ENCODE measurements at regions not wholly inside any gene's neighbourhood (a gene's known extent, or its start where the extent isn't known, plus 50 kb on each side); places are given as distances from the start of the nearest gene placed in this dataset.

DNA sequence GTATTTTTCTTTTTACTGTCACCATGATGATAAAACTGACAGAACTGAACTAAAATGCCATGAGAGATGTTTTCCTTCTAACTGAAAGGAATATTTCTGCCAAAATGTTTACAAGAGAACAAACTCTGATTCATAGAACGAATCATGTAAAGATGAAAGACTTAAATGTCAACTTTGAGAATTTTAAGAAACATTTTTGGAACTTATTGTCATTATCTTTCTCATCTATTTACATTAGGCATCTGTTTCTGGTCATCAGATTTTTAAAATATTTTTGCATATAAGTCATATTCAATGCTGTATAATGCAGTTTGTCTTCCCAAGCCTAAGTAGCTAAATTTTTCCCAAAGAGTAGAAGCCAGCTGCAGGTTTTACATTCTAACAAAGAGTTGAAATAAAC lies 358.5 kb downstream of the TFEC start:
- no peak overlapping the region for H3K4me3 ChIP-seq (ENCODE audit: low read depth, low read length, poor library complexity, severe bottlenecking)
- ChIA-PET POLR2A (no interaction called here), CTCF (ENCODE audit: unreplicated experiment) (no interaction called here)
- no peaks in the 10 kb centered on the region for H3K9me3 ChIP-seq (ENCODE audit: low read length)
- no peak overlapping the region for H2AFZ ChIP-seq (ENCODE audit: low read length)
- BruUV-seq (replicated peaks), result no TSS peak
- no peak for DNase-seq (ENCODE audit: low spot score)
- H4K20me1 ChIP-seq (ENCODE audit: insufficient read depth, low read length), result no peaks in the 10 kb centered on the region
- no peak for TF ChIP-seq EZH2phosphoT487 (IDR thresholded peaks at IDR 0.05; ENCODE audit: borderline replicate concordance, low read depth, low read length)
- TF ChIP-seq, protein P1, sequence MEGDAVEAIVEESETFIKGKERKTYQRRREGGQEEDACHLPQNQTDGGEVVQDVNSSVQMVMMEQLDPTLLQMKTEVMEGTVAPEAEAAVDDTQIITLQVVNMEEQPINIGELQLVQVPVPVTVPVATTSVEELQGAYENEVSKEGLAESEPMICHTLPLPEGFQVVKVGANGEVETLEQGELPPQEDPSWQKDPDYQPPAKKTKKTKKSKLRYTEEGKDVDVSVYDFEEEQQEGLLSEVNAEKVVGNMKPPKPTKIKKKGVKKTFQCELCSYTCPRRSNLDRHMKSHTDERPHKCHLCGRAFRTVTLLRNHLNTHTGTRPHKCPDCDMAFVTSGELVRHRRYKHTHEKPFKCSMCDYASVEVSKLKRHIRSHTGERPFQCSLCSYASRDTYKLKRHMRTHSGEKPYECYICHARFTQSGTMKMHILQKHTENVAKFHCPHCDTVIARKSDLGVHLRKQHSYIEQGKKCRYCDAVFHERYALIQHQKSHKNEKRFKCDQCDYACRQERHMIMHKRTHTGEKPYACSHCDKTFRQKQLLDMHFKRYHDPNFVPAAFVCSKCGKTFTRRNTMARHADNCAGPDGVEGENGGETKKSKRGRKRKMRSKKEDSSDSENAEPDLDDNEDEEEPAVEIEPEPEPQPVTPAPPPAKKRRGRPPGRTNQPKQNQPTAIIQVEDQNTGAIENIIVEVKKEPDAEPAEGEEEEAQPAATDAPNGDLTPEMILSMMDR (conservative IDR thresholded peaks at IDR 0.05; ENCODE audit: low read length), result no peak
- no peaks in the 10 kb centered on the region for H3K79me2 ChIP-seq (ENCODE audit: insufficient read depth, low read depth, low read length)
- no peaks in the 10 kb centered on the region for H3K36me3 ChIP-seq (ENCODE audit: insufficient read depth, low read length)
- no peaks in the 10 kb centered on the region for H3K4me1 ChIP-seq (ENCODE audit: insufficient read depth, low read length, poor library complexity, severe bottlenecking)
- H3K27ac ChIP-seq (ENCODE audit: low read depth, low read length, poor library complexity, severe bottlenecking), result no peak overlapping the region
- no peak overlapping the region for H3K4me2 ChIP-seq (ENCODE audit: low read length)
- no peaks in the 10 kb centered on the region for H3K9me2 ChIP-seq (ENCODE audit: insufficient read depth, low read length)
- intact Hi-C loops (cut with micrococcal nuclease; ENCODE audit: unreplicated experiment), result no loop called here

DNA sequence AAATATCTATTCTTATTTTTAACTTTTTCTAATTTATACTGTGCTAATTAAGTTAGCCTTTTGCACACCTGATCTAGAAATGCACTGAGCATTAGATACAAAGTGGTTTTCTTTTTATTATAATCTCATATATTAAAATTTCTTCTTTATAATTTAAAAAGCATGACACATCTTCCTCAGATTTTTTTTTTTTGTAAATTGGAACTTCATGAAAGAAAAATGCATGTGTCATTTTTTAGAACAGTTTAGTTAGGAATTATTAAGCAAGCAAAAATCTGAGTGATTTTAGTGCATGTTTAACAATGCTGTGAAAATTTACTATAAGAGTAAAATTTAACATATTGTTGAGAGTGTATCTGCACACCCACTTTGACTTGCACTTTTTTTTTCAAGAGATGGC lies 367.9 kb downstream of the TFEC start:
- no TSS peak for BruUV-seq (replicated peaks)
- ChIA-PET CTCF (ENCODE audit: unreplicated experiment) (no interaction called here), POLR2A (interaction anchor here (0.7 kb wide), 3 partner anchors 102 to 1066 kb away, joined by 5 to 7 read pairs (median 5); no protein-coding TSS in a partner anchor)
- H3K4me1 ChIP-seq (ENCODE audit: insufficient read depth, low read length, poor library complexity, severe bottlenecking), result no peaks in the 10 kb centered on the region
- no peak for TF ChIP-seq EZH2phosphoT487 (IDR thresholded peaks at IDR 0.05; ENCODE audit: borderline replicate concordance, low read depth, low read length)
- TF ChIP-seq, protein P1 (conservative IDR thresholded peaks at IDR 0.05; ENCODE audit: low read length), result no peak
- no peak overlapping the region for H3K4me2 ChIP-seq (ENCODE audit: low read length)
- intact Hi-C loops (cut with micrococcal nuclease; ENCODE audit: unreplicated experiment), result no loop called here
- no peaks in the 10 kb centered on the region for H3K36me3 ChIP-seq (ENCODE audit: insufficient read depth, low read length)
- no peaks in the 10 kb centered on the region for H3K9me2 ChIP-seq (ENCODE audit: insufficient read depth, low read length)
- no peak for DNase-seq (ENCODE audit: low spot score)
- H3K27ac ChIP-seq (ENCODE audit: low read depth, low read length, poor library complexity, severe bottlenecking), result no peak overlapping the region
- no peaks in the 10 kb centered on the region for H3K9me3 ChIP-seq (ENCODE audit: low read length)
- no peak overlapping the region for H2AFZ ChIP-seq (ENCODE audit: low read length)
- no peak overlapping the region for H3K4me3 ChIP-seq (ENCODE audit: low read depth, low read length, poor library complexity, severe bottlenecking)
- no peaks in the 10 kb centered on the region for H3K79me2 ChIP-seq (ENCODE audit: insufficient read depth, low read depth, low read length)
- H4K20me1 ChIP-seq (ENCODE audit: insufficient read depth, low read length), result no peaks in the 10 kb centered on the region

GRCh38 chr7:115662120-115662519 lies 368.4 kb downstream of the TFEC start:
- DNase-seq (ENCODE audit: low spot score), result no peak
- intact Hi-C loops (cut with micrococcal nuclease; ENCODE audit: unreplicated experiment), result no loop called here
- Histone ChIP-seq H3K9me2 (ENCODE audit: insufficient read depth, low read length) (no peaks in the 10 kb centered on the region), H3K36me3 (ENCODE audit: insufficient read depth, low read length) (no peaks in the 10 kb centered on the region), H3K79me2 (ENCODE audit: insufficient read depth, low read depth, low read length) (no peaks in the 10 kb centered on the region), H3K4me1 (ENCODE audit: insufficient read depth, low read length, poor library complexity, severe bottlenecking) (no peaks in the 10 kb centered on the region), H3K4me2 (ENCODE audit: low read length) (no peak overlapping the region), H3K9me3 (ENCODE audit: low read length) (no peaks in the 10 kb centered on the region), H2AFZ (ENCODE audit: low read length) (no peak overlapping the region), H4K20me1 (ENCODE audit: insufficient read depth, low read length) (no peaks in the 10 kb centered on the region), H3K4me3 (ENCODE audit: low read depth, low read length, poor library complexity, severe bottlenecking) (no peak overlapping the region), H3K27ac (ENCODE audit: low read depth, low read length, poor library complexity, severe bottlenecking) (no peak overlapping the region)
- ChIA-PET POLR2A (no interaction called here), CTCF (ENCODE audit: unreplicated experiment) (no interaction called here)
- no TSS peak for BruUV-seq (replicated peaks)
- TF ChIP-seq, protein P1 (conservative IDR thresholded peaks at IDR 0.05; ENCODE audit: low read length), result no peak
- TF ChIP-seq EZH2phosphoT487 (IDR thresholded peaks at IDR 0.05; ENCODE audit: borderline replicate concordance, low read depth, low read length), result no peak
